ENCODE measurements at regions not wholly inside any gene's neighbourhood (a gene's known extent, or its start where the extent isn't known, plus 50 kb on each side); places are given as distances from the start of the nearest gene placed in this dataset.

DNA sequence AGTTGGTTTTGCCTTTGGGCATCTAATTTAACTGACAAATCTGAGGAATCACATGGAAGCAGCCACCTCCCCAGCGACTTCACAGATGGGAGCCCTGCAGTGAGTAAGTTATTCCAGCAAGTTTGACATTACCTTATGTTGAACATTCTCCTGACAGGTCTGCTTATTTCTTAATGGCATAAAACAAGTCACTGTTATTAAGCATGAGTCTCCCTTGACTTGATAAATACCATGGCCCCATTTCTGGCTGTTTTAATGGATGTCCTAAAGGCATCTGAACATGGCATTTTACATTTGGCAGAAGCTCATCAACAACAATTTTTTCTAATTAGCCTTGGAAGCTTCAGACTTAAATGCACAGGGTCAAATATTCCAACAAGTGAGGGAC lies 92.6 kb upstream of the CREB1 start:
- TF ChIP-seq CTCF (IDR thresholded peaks at IDR 0.05) (no peak), POLR2A (IDR thresholded peaks at IDR 0.05) (no peak)

All from thyroid gland (tissue), 4 donors.